H9 (cell line): ENCODE measurements at regions not wholly inside any gene's neighbourhood (a gene's known extent, or its start where the extent isn't known, plus 50 kb on each side); places are given as distances from the start of the nearest gene placed in this dataset.

Source experiments
- DNase-seq: peaks from one replicate; pipeline ENCODE4 v3.0.0-alpha.2; 2017
- H2AFZ ChIP-seq: one replicate; pipeline ENCODE4 v1.6.1; 2013; ENCODE audit warnings: mild to moderate bottlenecking, low read length, control low read depth, moderate library complexity
- H2AK5ac ChIP-seq: 2 replicates; pipeline ENCODE4 v1.6.1; 2013; ENCODE audit warnings: low read length, control low read depth, mixed read lengths; ENCODE audit not compliant: insufficient read length
- H2BK120ac ChIP-seq: one replicate; pipeline ENCODE4 v1.6.1; 2013; ENCODE audit warnings: low read depth, mild to moderate bottlenecking, low read length, control low read depth, inconsistent platforms; ENCODE audit not compliant: poor library complexity, severe bottlenecking
- H2BK12ac ChIP-seq: 2 replicates; pipeline ENCODE4 v1.6.1; 2013; ENCODE audit warnings: low read length, control low read depth, mixed read lengths, low read depth; ENCODE audit not compliant: insufficient read length
- H2BK15ac ChIP-seq: 2 replicates; pipeline ENCODE4 v1.6.1; 2013; ENCODE audit warnings: low read depth, low read length, control low read depth
- H2BK20ac ChIP-seq: one replicate; pipeline ENCODE4 v1.6.1; 2013; ENCODE audit warnings: low read depth, mild to moderate bottlenecking, low read length, control low read depth, inconsistent platforms; ENCODE audit not compliant: poor library complexity, severe bottlenecking
- H2BK5ac ChIP-seq: 2 replicates; pipeline ENCODE4 v1.6.1; 2013; ENCODE audit warnings: low read length, control low read depth, mixed read lengths; ENCODE audit not compliant: insufficient read length
- H3K14ac ChIP-seq: 2 replicates; pipeline ENCODE4 v1.6.1; 2013; ENCODE audit warnings: low read length, control low read depth; ENCODE audit not compliant: insufficient read depth
- H3K18ac ChIP-seq: 2 replicates; pipeline ENCODE4 v1.6.1; 2013; ENCODE audit warnings: low read depth, mild to moderate bottlenecking, mixed read lengths, low read length, control low read depth; ENCODE audit not compliant: insufficient read length
- H3K23ac ChIP-seq: 2 replicates; pipeline ENCODE4 v1.6.1; 2013; ENCODE audit warnings: low read length, control low read depth, mixed read lengths, low read depth; ENCODE audit not compliant: insufficient read length
- H3K23me2 ChIP-seq: 2 replicates; pipeline ENCODE4 v1.6.1; 2013; ENCODE audit warnings: low read depth, mild to moderate bottlenecking, mixed read lengths, low read length, control low read depth; ENCODE audit not compliant: insufficient read length, poor library complexity, severe bottlenecking
- H3K27ac ChIP-seq: 2 replicates; pipeline ENCODE4 v1.5.1; 2013; ENCODE audit warnings: low read length, control low read depth, mixed read lengths, low read depth; ENCODE audit not compliant: insufficient read length
- H3K27me3 ChIP-seq: 2 replicates; pipeline ENCODE4 v1.6.1; 2013; ENCODE audit warnings: low read length, control low read depth, inconsistent platforms; ENCODE audit not compliant: insufficient read depth
- H3K4ac ChIP-seq: 2 replicates; pipeline ENCODE4 v1.6.1; 2013; ENCODE audit warnings: low read depth, mild to moderate bottlenecking, control low read depth, inconsistent platforms, low read length, moderate library complexity
- H3K4me1 ChIP-seq: 2 replicates; pipeline ENCODE4 v1.6.1; 2013; ENCODE audit warnings: low read length, control low read depth, inconsistent platforms; ENCODE audit not compliant: insufficient read depth
- H3K4me2 ChIP-seq: 2 replicates; pipeline ENCODE4 v1.6.1; 2013; ENCODE audit warnings: low read length, control low read depth, mixed read lengths; ENCODE audit not compliant: insufficient read length, insufficient read depth
- H3K56ac ChIP-seq: 2 replicates; pipeline ENCODE4 v1.6.1; 2013; ENCODE audit warnings: low read depth, mild to moderate bottlenecking, mixed read lengths, low read length, control low read depth; ENCODE audit not compliant: insufficient read length
- H3K79me1 ChIP-seq: 2 replicates; pipeline ENCODE4 v1.6.1; 2013; ENCODE audit warnings: low read depth, mild to moderate bottlenecking, moderate library complexity, low read length, control low read depth, inconsistent platforms; ENCODE audit not compliant: insufficient read depth, poor library complexity, severe bottlenecking
- H3K79me2 ChIP-seq: 2 replicates; pipeline ENCODE4 v1.6.1; 2013; ENCODE audit warnings: low read length, control low read depth, inconsistent platforms; ENCODE audit not compliant: insufficient read depth
- H3K9ac ChIP-seq: 2 replicates; pipeline ENCODE4 v1.6.1; 2013; ENCODE audit warnings: low read length, control low read depth, mixed read lengths; ENCODE audit not compliant: insufficient read length; ENCODE audit errors: extremely low read depth
- H3K9me3 ChIP-seq: one replicate; pipeline ENCODE4 v1.6.1; 2013; ENCODE audit warnings: low read depth, low read length, inconsistent platforms; ENCODE audit not compliant: control insufficient read depth
- H3T11ph ChIP-seq: one replicate; pipeline ENCODE4 v1.6.1; 2013; ENCODE audit warnings: mild to moderate bottlenecking, low read length, control low read depth, inconsistent platforms
- H4K20me1 ChIP-seq: one replicate; pipeline ENCODE4 v1.6.1; 2013; ENCODE audit not compliant: control insufficient read depth, insufficient read length, insufficient read depth
- H4K5ac ChIP-seq: 2 replicates; pipeline ENCODE4 v1.6.1; 2013; ENCODE audit warnings: low read depth, mild to moderate bottlenecking, mixed read lengths, low read length, control low read depth; ENCODE audit not compliant: insufficient read length
- H4K8ac ChIP-seq: replicated peaks from 2 replicates; pipeline ENCODE4 v1.6.1; 2013; ENCODE audit warnings: low read length, control low read depth, mixed read lengths, low read depth; ENCODE audit not compliant: insufficient read length
- H4K91ac ChIP-seq: 2 replicates; pipeline ENCODE4 v1.6.1; 2013; ENCODE audit warnings: low read depth, mild to moderate bottlenecking, moderate library complexity, mixed read lengths, low read length, control low read depth; ENCODE audit not compliant: insufficient read length
- H3K27ac Mint-ChIP-seq, 3 experiments: 2 replicates in 2 of 3; 3 replicates in 1 of 3; pipeline ENCODE4 v1.8.0; 2020 to 2021; ENCODE audit warnings: mixed read lengths in 3 of 3, mild to moderate bottlenecking in 1 of 3, moderate library complexity in 1 of 3
- H3K27me3 Mint-ChIP-seq: 2 replicates; pipeline ENCODE4 v1.8.0; 2021; ENCODE audit warnings: low read depth, mild to moderate bottlenecking, moderate library complexity, mixed read lengths
- H3K36me3 Mint-ChIP-seq, 3 experiments: 2 replicates in 2 of 3; 3 replicates in 1 of 3; pipeline ENCODE4 v1.8.0; 2020 to 2021; ENCODE audit warnings: low read depth in 3 of 3, mixed read lengths in 3 of 3; ENCODE audit not compliant: insufficient read depth in 1 of 3
- H3K4me1 Mint-ChIP-seq, 2 experiments: 2 replicates each; pipeline ENCODE4 v1.8.0; 2020; ENCODE audit warnings: mixed read lengths in 2 of 2
- H3K4me3 Mint-ChIP-seq, 2 experiments: 2 replicates in 1 of 2; 3 replicates in 1 of 2; pipeline ENCODE4 v1.8.0; 2020 to 2021; ENCODE audit warnings: mild to moderate bottlenecking in 2 of 2, mixed read lengths in 2 of 2, moderate library complexity in 1 of 2
- H3K9me3 Mint-ChIP-seq, 2 experiments: 2 replicates in 1 of 2; 3 replicates in 1 of 2; pipeline ENCODE4 v1.8.0; 2020; ENCODE audit warnings: mild to moderate bottlenecking in 2 of 2, mixed read lengths in 2 of 2, moderate library complexity in 1 of 2
- CTCF ChIP-seq: fragments of 200-600 bp; sonication (generic); conservative IDR thresholded peaks from 3 replicates; pipeline ENCODE4 v1.8.0; 2021; ENCODE audit warnings: antibody characterized with exemption, mild to moderate bottlenecking
- whole genome bisulfite sequencing: extraction: QIAGEN DNeasy Blood & Tissue Kit; methylation state at CpG from one replicate; pipeline ENCODE4 v1.1.7; 2013; ENCODE audit warnings: missing lambda C conversion rate, low lambda C conversion rate, mixed read lengths; ENCODE audit not compliant: insufficient read length; ENCODE audit errors: extremely low coverage; 5-methylcytosine and 5-hydroxymethylcytosine counted together

GRCh38 chr1:30505853-30506252 lies 217.5 kb downstream of the MATN1 start:
- no peak overlapping the region for H4K8ac ChIP-seq
- no peak overlapping the region for H2BK12ac ChIP-seq
- no peak overlapping the region for H2BK5ac ChIP-seq
- no peak overlapping the region for H3K18ac ChIP-seq
- Mint-ChIP-seq H3K27ac (no peak overlapping the region), H3K4me3 (no peak overlapping the region), H3K27me3 (peaks cover 1% of the 10 kb centered on the region; the same call in 1 of the 2 replicates), H3K36me3 (no peaks in the 10 kb centered on the region), H3K4me1 (peaks cover 8 to 15% of the 10 kb centered on the region in 2 experiments), H3K9me3 (peaks cover 0 to 3% of the 10 kb centered on the region in 2 experiments; a peak in 1 of 5 replicates)
- no peak overlapping the region for H2AFZ ChIP-seq
- H3K9ac ChIP-seq: no peak overlapping the region
- H2AK5ac ChIP-seq: no peak overlapping the region
- H2BK15ac ChIP-seq: no peak overlapping the region
- H3K23me2 ChIP-seq: no peaks in the 10 kb centered on the region
- no peak overlapping the region for H3K56ac ChIP-seq
- H2BK20ac ChIP-seq: no peak overlapping the region
- no peak overlapping the region for H3K4me2 ChIP-seq
- H3K27ac ChIP-seq: no peak overlapping the region
- no peak overlapping the region for H3K14ac ChIP-seq
- no CpG with 5 or more reads among the region's 7 CpGs for WGBS
- H4K5ac ChIP-seq: no peak overlapping the region
- no peak overlapping the region for H4K91ac ChIP-seq
- no peak overlapping the region for H2BK120ac ChIP-seq
- H3K23ac ChIP-seq: no peak overlapping the region
- TF ChIP-seq CTCF: no peak
- no peaks in the 10 kb centered on the region for H3K27me3 ChIP-seq
- no peak for DNase-seq
- no peaks in the 10 kb centered on the region for H3K79me1 ChIP-seq
- no peaks in the 10 kb centered on the region for H3K9me3 ChIP-seq
- no peaks in the 10 kb centered on the region for H3K79me2 ChIP-seq
- no peak overlapping the region for H3K4ac ChIP-seq
- H4K20me1 ChIP-seq: no peaks in the 10 kb centered on the region
- no peaks in the 10 kb centered on the region for H3K4me1 ChIP-seq
- H3T11ph ChIP-seq: no peak overlapping the region
